WTC11 (cell line): ENCODE measurements at regions not wholly inside any gene's neighbourhood (a gene's known extent, or its start where the extent isn't known, plus 50 kb on each side); places are given as distances from the start of the nearest gene placed in this dataset.

Source experiments
- ATAC-seq: fragments of 200-7000 bp; cut with Tn5 transposase; 2 replicates; pipeline ENCODE4 v1.10.0; 2021; ENCODE audit warnings: mild to moderate bottlenecking, moderate library complexity
- CTCF ChIA-PET: fragments of 300-600 bp; sonication (Branson Sonifier 250); formaldehyde crosslinking; loops from one replicate; lab custom pipeline; 2021; ENCODE audit warnings: antibody characterized with exemption; lab: Charles Lee
- POLR2A ChIA-PET: fragments of 350-600 bp; sonication (Branson Sonifier 250); formaldehyde crosslinking; loops from one replicate; lab custom pipeline; 2021; ENCODE audit warnings: antibody characterized with exemption; lab: Charles Lee
- DNase-seq: peaks from one replicate; pipeline ENCODE4 v3.0.0; 2021; ENCODE audit warnings: low spot score
- H3K27ac Mint-ChIP-seq: 2 replicates; pipeline ENCODE4 v1.8.0; 2021; ENCODE audit warnings: mixed read lengths
- H3K27me3 Mint-ChIP-seq: 2 replicates; pipeline ENCODE4 v1.8.0; 2021; ENCODE audit warnings: low read depth, mild to moderate bottlenecking, moderate library complexity, mixed read lengths
- H3K36me3 Mint-ChIP-seq: 2 replicates; pipeline ENCODE4 v1.8.0; 2021; ENCODE audit warnings: mixed read lengths
- H3K4me1 Mint-ChIP-seq: 2 replicates; pipeline ENCODE4 v1.8.0; 2022; ENCODE audit warnings: mixed read lengths
- H3K4me3 Mint-ChIP-seq: 2 replicates; pipeline ENCODE4 v1.8.0; 2021; ENCODE audit warnings: mild to moderate bottlenecking, moderate library complexity, mixed read lengths
- H3K9me3 Mint-ChIP-seq: 2 replicates; pipeline ENCODE4 v1.8.0; 2021; ENCODE audit warnings: mixed read lengths
- CREB1 ChIP-seq: sonication (generic); formaldehyde crosslinking; IDR thresholded peaks from 2 replicates; pipeline ENCODE4 v1.8.0; 2023; ENCODE audit warnings: mild to moderate bottlenecking, missing genetic modification reagents
- EMX1 ChIP-seq: fragments of 250-450 bp; sonication (Bioruptor Pico); IDR thresholded peaks from 2 replicates; pipeline ENCODE4 v1.8.0; 2021; ENCODE audit warnings: mild to moderate bottlenecking
- ESRRA ChIP-seq: sonication (generic); formaldehyde crosslinking; IDR thresholded peaks from 2 replicates; pipeline ENCODE4 v1.8.1; 2022; ENCODE audit warnings: mild to moderate bottlenecking, missing genetic modification reagents, borderline replicate concordance
- FOXJ3 ChIP-seq: sonication (generic); formaldehyde crosslinking; IDR thresholded peaks from 2 replicates; pipeline ENCODE4 v1.9.0; 2021; ENCODE audit warnings: missing genetic modification reagents, mild to moderate bottlenecking, borderline replicate concordance
- FOXP1 ChIP-seq: sonication (generic); formaldehyde crosslinking; IDR thresholded peaks from 2 replicates; pipeline ENCODE4 v1.8.0; 2022; ENCODE audit warnings: missing genetic modification reagents, mild to moderate bottlenecking, moderate library complexity, borderline replicate concordance
- GABPB1 ChIP-seq: sonication (generic); formaldehyde crosslinking; IDR thresholded peaks from 2 replicates; pipeline ENCODE4 v1.8.1; 2023; ENCODE audit warnings: mild to moderate bottlenecking, missing genetic modification reagents
- HMGA2 ChIP-seq: fragments of 250-450 bp; sonication (Bioruptor Pico); IDR thresholded peaks from 2 replicates; pipeline ENCODE4 v1.4.0; 2021; ENCODE audit warnings: mild to moderate bottlenecking, moderate library complexity
- KAT7 ChIP-seq: sonication (generic); formaldehyde crosslinking; IDR thresholded peaks from 2 replicates; pipeline ENCODE4 v1.8.1; 2023; ENCODE audit warnings: missing genetic modification reagents, mild to moderate bottlenecking, borderline replicate concordance
- MYBL2 ChIP-seq: sonication (generic); formaldehyde crosslinking; IDR thresholded peaks from 2 replicates; pipeline ENCODE4 v1.8.1; 2023; ENCODE audit warnings: mild to moderate bottlenecking, moderate library complexity, missing genetic modification reagents
- NFATC4 ChIP-seq: fragments of 250-450 bp; sonication (Bioruptor Pico); IDR thresholded peaks from 2 replicates; pipeline ENCODE4 v1.9.0; 2021; ENCODE audit warnings: mild to moderate bottlenecking
- NFE2L1 ChIP-seq: sonication (generic); formaldehyde crosslinking; IDR thresholded peaks from 2 replicates; pipeline ENCODE4 v1.8.1; 2023; ENCODE audit warnings: missing genetic modification reagents
- OVOL2 ChIP-seq: fragments of 250-450 bp; sonication (Bioruptor Pico); IDR thresholded peaks from 2 replicates; pipeline ENCODE4 v1.9.0; 2021; ENCODE audit warnings: mild to moderate bottlenecking, borderline replicate concordance
- SMAD3 ChIP-seq: sonication (generic); formaldehyde crosslinking; IDR thresholded peaks from 2 replicates; pipeline ENCODE4 v1.8.0; 2022; ENCODE audit warnings: missing genetic modification reagents, mild to moderate bottlenecking, borderline replicate concordance
- ZBTB21 ChIP-seq: sonication (generic); formaldehyde crosslinking; IDR thresholded peaks from 2 replicates; pipeline ENCODE4 v1.8.1; 2023; ENCODE audit warnings: mild to moderate bottlenecking, missing genetic modification reagents, borderline replicate concordance
- ZNF121 ChIP-seq: sonication (generic); formaldehyde crosslinking; IDR thresholded peaks from 2 replicates; pipeline ENCODE4 v1.8.0; 2023; ENCODE audit warnings: missing genetic modification reagents
- ZNF138 ChIP-seq: sonication (generic); formaldehyde crosslinking; conservative IDR thresholded peaks from 2 replicates; pipeline ENCODE4 v1.8.1; 2022; ENCODE audit warnings: mild to moderate bottlenecking, moderate library complexity, missing genetic modification reagents
- ZNF263 ChIP-seq: sonication (generic); formaldehyde crosslinking; IDR thresholded peaks from 2 replicates; pipeline ENCODE4 v1.8.1; 2022; ENCODE audit warnings: low read depth, mild to moderate bottlenecking, moderate library complexity, missing genetic modification reagents
- ZNF396 ChIP-seq: fragments of 250-450 bp; sonication (Bioruptor Pico); IDR thresholded peaks from 2 replicates; pipeline ENCODE4 v1.8.0; 2021; ENCODE audit warnings: mild to moderate bottlenecking, moderate library complexity, borderline replicate concordance
- ZNF423 ChIP-seq: fragments of 250-450 bp; sonication (Bioruptor Pico); IDR thresholded peaks from 2 replicates; pipeline ENCODE4 v2.1.2; 2022; ENCODE audit warnings: mild to moderate bottlenecking, moderate library complexity
- ZNF671 ChIP-seq: fragments of 250-450 bp; sonication (Bioruptor Pico); IDR thresholded peaks from 2 replicates; pipeline ENCODE4 v1.8.0; 2021; ENCODE audit warnings: mild to moderate bottlenecking
- TF ChIP-seq, protein P1 (sequence below): sonication (generic); formaldehyde crosslinking; IDR thresholded peaks from 2 replicates; pipeline ENCODE4 v1.8.1; 2022; ENCODE audit warnings: low read depth, mild to moderate bottlenecking, moderate library complexity, missing genetic modification reagents, borderline replicate concordance
- TF ChIP-seq, protein P2 (sequence below): sonication (generic); formaldehyde crosslinking; IDR thresholded peaks from 2 replicates; pipeline ENCODE4 v1.8.1; 2023; ENCODE audit warnings: mild to moderate bottlenecking, missing genetic modification reagents
- TF ChIP-seq, protein P3 (sequence below): fragments of 250-450 bp; sonication (Bioruptor Pico); IDR thresholded peaks from 2 replicates; pipeline ENCODE4 v1.9.0; 2021; ENCODE audit warnings: mild to moderate bottlenecking
- TF ChIP-seq, protein P4 (sequence below): sonication (generic); formaldehyde crosslinking; IDR thresholded peaks from 2 replicates; pipeline ENCODE4 v1.8.1; 2022; ENCODE audit warnings: mild to moderate bottlenecking, missing genetic modification reagents, moderate library complexity, borderline replicate concordance
- TF ChIP-seq, protein P5 (sequence below): sonication (generic); formaldehyde crosslinking; IDR thresholded peaks from 2 replicates; pipeline ENCODE4 v1.8.1; 2022; ENCODE audit warnings: low read depth, missing genetic modification reagents, borderline replicate concordance
- TF ChIP-seq, protein P6 (sequence below): sonication (generic); formaldehyde crosslinking; IDR thresholded peaks from 2 replicates; pipeline ENCODE4 v1.8.0; 2022; ENCODE audit warnings: mild to moderate bottlenecking, missing genetic modification reagents

DNA sequence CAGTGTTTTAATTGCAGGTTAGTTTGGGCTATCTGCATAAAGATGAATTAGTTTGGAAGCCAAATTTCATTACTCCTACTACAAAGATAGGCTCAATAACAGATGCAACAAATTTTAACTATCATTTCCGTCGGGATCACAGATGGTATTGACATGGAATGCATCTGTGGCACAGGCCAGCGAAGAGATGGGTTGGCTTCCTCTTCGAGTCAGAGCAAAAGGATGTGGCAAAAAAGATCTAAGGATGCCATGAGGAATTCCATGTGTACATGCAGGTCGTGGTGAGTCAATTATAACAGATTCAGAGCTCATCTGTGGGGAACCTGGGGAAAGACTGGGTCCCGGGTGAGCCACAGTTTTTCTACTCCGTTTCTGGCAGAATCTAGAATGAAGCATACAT is 83.0 kb upstream of the CITED2 start:
- Mint-ChIP-seq H3K27me3 (no peaks in the 10 kb centered on the region), H3K4me1 (peaks cover 3% of the 10 kb centered on the region), H3K36me3 (no peaks in the 10 kb centered on the region), H3K4me3 (no peak overlapping the region), H3K9me3 (no peaks in the 10 kb centered on the region), H3K27ac (no peak overlapping the region)
- no peak for DNase-seq
- CTCF ChIA-PET: no interaction called here
- POLR2A ChIA-PET: no interaction called here
- no peak for TF ChIP-seq HMGA2 (CRISPR knock-in tag)
- TF ChIP-seq ZNF138 (CRISPR knock-in tag): no peak
- TF ChIP-seq NFE2L1 (CRISPR knock-in tag): no peak
- no peak for TF ChIP-seq EMX1
- TF ChIP-seq ZBTB21 (CRISPR knock-in tag): no peak
- TF ChIP-seq FOXJ3 (CRISPR knock-in tag): no peak
- no peak for TF ChIP-seq MYBL2 (CRISPR knock-in tag)
- no peak for TF ChIP-seq GABPB1 (CRISPR knock-in tag)
- TF ChIP-seq FOXP1 (CRISPR knock-in tag): no peak
- TF ChIP-seq, protein P1, sequence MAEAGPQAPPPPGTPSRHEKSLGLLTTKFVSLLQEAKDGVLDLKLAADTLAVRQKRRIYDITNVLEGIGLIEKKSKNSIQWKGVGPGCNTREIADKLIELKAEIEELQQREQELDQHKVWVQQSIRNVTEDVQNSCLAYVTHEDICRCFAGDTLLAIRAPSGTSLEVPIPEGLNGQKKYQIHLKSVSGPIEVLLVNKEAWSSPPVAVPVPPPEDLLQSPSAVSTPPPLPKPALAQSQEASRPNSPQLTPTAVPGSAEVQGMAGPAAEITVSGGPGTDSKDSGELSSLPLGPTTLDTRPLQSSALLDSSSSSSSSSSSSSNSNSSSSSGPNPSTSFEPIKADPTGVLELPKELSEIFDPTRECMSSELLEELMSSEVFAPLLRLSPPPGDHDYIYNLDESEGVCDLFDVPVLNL (CRISPR knock-in tag): no peak
- TF ChIP-seq, protein P2, sequence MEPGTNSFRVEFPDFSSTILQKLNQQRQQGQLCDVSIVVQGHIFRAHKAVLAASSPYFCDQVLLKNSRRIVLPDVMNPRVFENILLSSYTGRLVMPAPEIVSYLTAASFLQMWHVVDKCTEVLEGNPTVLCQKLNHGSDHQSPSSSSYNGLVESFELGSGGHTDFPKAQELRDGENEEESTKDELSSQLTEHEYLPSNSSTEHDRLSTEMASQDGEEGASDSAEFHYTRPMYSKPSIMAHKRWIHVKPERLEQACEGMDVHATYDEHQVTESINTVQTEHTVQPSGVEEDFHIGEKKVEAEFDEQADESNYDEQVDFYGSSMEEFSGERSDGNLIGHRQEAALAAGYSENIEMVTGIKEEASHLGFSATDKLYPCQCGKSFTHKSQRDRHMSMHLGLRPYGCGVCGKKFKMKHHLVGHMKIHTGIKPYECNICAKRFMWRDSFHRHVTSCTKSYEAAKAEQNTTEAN (CRISPR knock-in tag): no peak
- TF ChIP-seq, all 79 proteins: peak for 0
- ATAC-seq: no peak

DNA sequence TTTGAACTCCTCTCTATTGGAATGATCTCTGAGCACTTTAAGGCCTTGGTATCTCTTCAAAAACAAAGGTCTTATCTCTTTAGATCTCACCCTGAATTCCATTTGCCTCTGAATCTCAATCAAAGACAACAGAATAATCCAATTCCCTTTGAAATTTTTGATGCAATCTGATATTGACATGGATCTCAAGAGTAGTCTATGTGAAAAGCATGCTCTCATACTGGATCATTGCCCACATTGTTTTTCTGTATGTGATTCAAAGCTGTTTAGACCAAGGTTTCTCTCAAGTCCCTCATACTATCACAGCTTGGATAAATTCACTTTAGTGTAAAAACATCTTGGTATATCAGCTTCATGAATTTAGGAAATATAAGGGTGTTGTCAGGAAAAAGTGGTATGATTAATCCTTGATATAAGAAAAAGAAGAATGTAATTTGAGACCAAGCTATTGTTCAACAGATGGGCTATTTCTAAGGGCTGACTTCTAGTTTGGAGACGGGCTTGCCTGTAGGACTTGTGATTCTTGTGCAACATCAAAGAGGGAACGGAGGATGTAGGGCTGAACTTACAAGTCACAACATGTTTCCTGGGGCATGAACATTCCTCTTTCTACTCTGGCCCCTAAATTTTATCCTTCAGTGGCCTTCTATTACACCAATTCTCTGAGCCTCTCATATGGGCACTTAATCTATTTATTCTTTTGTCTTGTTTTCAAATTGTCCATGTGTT is 77.9 kb upstream of the CITED2 start:
- Mint-ChIP-seq H3K27ac (peak overlapping the region; percentile 4; the same call in 1 of the 2 replicates), H3K4me3 (no peak overlapping the region), H3K4me1 (peaks cover 32% of the 10 kb centered on the region), H3K27me3 (no peaks in the 10 kb centered on the region), H3K36me3 (no peaks in the 10 kb centered on the region), H3K9me3 (no peaks in the 10 kb centered on the region)
- no peak for ATAC-seq
- CTCF ChIA-PET: interaction anchor here (0.5 to 1.0 kb wide), 2 partner anchors 83 to 131 kb away, joined by 3 read pairs; no protein-coding TSS in a partner anchor
- POLR2A ChIA-PET: no interaction called here
- DNase-seq: no peak
- TF ChIP-seq SMAD3 (CRISPR knock-in tag) (no peak), ZNF423 (no peak), ESRRA (CRISPR knock-in tag) (no peak), HMGA2 (CRISPR knock-in tag) (no peak), NFATC4 (CRISPR knock-in tag) (no peak), OVOL2 (CRISPR knock-in tag) (no peak), ZNF121 (CRISPR knock-in tag) (no peak), MYBL2 (CRISPR knock-in tag) (no peak), CREB1 (no peak), KAT7 (CRISPR knock-in tag) (no peak), ZNF396 (CRISPR knock-in tag) (no peak), ZNF671 (no peak), ZNF263 (no peak)
- TF ChIP-seq, protein P3, sequence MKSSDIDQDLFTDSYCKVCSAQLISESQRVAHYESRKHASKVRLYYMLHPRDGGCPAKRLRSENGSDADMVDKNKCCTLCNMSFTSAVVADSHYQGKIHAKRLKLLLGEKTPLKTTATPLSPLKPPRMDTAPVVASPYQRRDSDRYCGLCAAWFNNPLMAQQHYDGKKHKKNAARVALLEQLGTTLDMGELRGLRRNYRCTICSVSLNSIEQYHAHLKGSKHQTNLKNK (CRISPR knock-in tag): no peak
- TF ChIP-seq, protein P4, sequence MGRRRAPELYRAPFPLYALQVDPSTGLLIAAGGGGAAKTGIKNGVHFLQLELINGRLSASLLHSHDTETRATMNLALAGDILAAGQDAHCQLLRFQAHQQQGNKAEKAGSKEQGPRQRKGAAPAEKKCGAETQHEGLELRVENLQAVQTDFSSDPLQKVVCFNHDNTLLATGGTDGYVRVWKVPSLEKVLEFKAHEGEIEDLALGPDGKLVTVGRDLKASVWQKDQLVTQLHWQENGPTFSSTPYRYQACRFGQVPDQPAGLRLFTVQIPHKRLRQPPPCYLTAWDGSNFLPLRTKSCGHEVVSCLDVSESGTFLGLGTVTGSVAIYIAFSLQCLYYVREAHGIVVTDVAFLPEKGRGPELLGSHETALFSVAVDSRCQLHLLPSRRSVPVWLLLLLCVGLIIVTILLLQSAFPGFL (CRISPR knock-in tag): no peak
- TF ChIP-seq, protein P5, sequence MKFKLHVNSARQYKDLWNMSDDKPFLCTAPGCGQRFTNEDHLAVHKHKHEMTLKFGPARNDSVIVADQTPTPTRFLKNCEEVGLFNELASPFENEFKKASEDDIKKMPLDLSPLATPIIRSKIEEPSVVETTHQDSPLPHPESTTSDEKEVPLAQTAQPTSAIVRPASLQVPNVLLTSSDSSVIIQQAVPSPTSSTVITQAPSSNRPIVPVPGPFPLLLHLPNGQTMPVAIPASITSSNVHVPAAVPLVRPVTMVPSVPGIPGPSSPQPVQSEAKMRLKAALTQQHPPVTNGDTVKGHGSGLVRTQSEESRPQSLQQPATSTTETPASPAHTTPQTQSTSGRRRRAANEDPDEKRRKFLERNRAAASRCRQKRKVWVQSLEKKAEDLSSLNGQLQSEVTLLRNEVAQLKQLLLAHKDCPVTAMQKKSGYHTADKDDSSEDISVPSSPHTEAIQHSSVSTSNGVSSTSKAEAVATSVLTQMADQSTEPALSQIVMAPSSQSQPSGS: no peak
- TF ChIP-seq, protein P2 (CRISPR knock-in tag): no peak
- TF ChIP-seq, protein P6, sequence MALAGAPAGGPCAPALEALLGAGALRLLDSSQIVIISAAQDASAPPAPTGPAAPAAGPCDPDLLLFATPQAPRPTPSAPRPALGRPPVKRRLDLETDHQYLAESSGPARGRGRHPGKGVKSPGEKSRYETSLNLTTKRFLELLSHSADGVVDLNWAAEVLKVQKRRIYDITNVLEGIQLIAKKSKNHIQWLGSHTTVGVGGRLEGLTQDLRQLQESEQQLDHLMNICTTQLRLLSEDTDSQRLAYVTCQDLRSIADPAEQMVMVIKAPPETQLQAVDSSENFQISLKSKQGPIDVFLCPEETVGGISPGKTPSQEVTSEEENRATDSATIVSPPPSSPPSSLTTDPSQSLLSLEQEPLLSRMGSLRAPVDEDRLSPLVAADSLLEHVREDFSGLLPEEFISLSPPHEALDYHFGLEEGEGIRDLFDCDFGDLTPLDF (CRISPR knock-in tag): no peak
